Breast epithelium (tissue), 3 donors: ENCODE measurements at regions not wholly inside any gene's neighbourhood (a gene's known extent, or its start where the extent isn't known, plus 50 kb on each side); places are given as distances from the start of the nearest gene placed in this dataset.

Source experiments
- CTCF ChIP-seq, 3 donors: fragments of 450-650 bp; IDR thresholded peaks; one replicate each; pipeline ENCODE4 v1.5.1; 2016 to 2017; ENCODE audit warnings: antibody characterized with exemption in 3 of 3, mild to moderate bottlenecking in 3 of 3, moderate library complexity in 3 of 3
- POLR2A ChIP-seq: fragments of 450-650 bp; IDR thresholded peaks from one replicate; pipeline ENCODE4 v1.6.1; 2016; ENCODE audit warnings: antibody characterized with exemption, mild to moderate bottlenecking, moderate library complexity
- POLR2AphosphoS5 ChIP-seq, 3 donors: sonication (generic); formaldehyde crosslinking; IDR thresholded peaks; one replicate each; pipeline ENCODE4 v1.6.1; 2017; ENCODE audit warnings: antibody characterized with exemption in 3 of 3

- TF ChIP-seq POLR2A (no peak), CTCF (IDR thresholded peaks at IDR 0.05) (no peak), POLR2AphosphoS5 (IDR thresholded peaks at IDR 0.05) (no peak)
These were observed 258.2 kb upstream of the SORCS1 start for GRCh38 chr10:107422681-107423080.
